Tibial nerve (tissue), 4 donors: ENCODE measurements at regions not wholly inside any gene's neighbourhood (a gene's known extent, or its start where the extent isn't known, plus 50 kb on each side); places are given as distances from the start of the nearest gene placed in this dataset.

ENCODE experiments used
- DNase-seq, 2 donors: peaks; one replicate each; pipeline ENCODE4 v3.0.0-alpha.2; 2019; ENCODE audit warnings: low spot score in 2 of 2
- H3K27ac ChIP-seq, 4 donors: fragments of 200-600 bp; sonication (generic) in 3 of 4; one replicate each; pipeline ENCODE4 v1.5.1; 2017 to 2019; ENCODE audit warnings: mild to moderate bottlenecking in 1 of 4
- H3K27me3 ChIP-seq, 2 donors: fragments of 200-600 bp; sonication (generic) in 1 of 2; one replicate each; pipeline versions ENCODE4 v1.5.1 to v1.6.0; 2017 to 2019
- H3K36me3 ChIP-seq, 3 donors: fragments of 200-600 bp; sonication (generic); one replicate each; pipeline ENCODE4 v1.5.1; 2018 to 2019
- H3K4me1 ChIP-seq, 4 donors: fragments of 200-600 bp; sonication (generic) in 3 of 4; one replicate each; pipeline ENCODE4 v1.5.1; 2017 to 2019
- H3K4me3 ChIP-seq, 4 donors: fragments of 200-600 bp; sonication (generic) in 3 of 4; one replicate each; pipeline ENCODE4 v1.5.1; 2017 to 2019; ENCODE audit warnings: mild to moderate bottlenecking in 1 of 4, moderate library complexity in 1 of 4
- H3K9me3 ChIP-seq, 4 donors: fragments of 200-600 bp; sonication (generic) in 3 of 4; one replicate each; pipeline ENCODE4 v1.5.1; 2017 to 2019
- EP300 ChIP-seq, 2 donors: sonication (generic); formaldehyde crosslinking; IDR thresholded peaks; one replicate each; pipeline ENCODE4 v1.6.1; 2017; ENCODE audit warnings: antibody characterized with exemption in 2 of 2, mild to moderate bottlenecking in 1 of 2
- POLR2A ChIP-seq, 2 donors: fragments of 450-650 bp; IDR thresholded peaks; one replicate each; pipeline ENCODE4 v1.6.1; 2017; ENCODE audit warnings: antibody characterized with exemption in 2 of 2, mild to moderate bottlenecking in 2 of 2, moderate library complexity in 2 of 2
- WGBS, 2 donors: methylation state at CpG; one replicate each; pipeline ENCODE4 v1.1.5; 2018; 5-methylcytosine and 5-hydroxymethylcytosine counted together
- TF ChIP-seq, protein P1 (sequence below), 5 experiments: fragments of 200-600 bp in 3 of 5; fragments of 450-650 bp in 2 of 5; sonication (generic) in 3 of 5; IDR thresholded peaks; one replicate each; pipeline ENCODE4 v1.5.1; 2016 to 2019; ENCODE audit warnings: antibody characterized with exemption in 5 of 5, mild to moderate bottlenecking in 3 of 5, moderate library complexity in 2 of 5

DNA sequence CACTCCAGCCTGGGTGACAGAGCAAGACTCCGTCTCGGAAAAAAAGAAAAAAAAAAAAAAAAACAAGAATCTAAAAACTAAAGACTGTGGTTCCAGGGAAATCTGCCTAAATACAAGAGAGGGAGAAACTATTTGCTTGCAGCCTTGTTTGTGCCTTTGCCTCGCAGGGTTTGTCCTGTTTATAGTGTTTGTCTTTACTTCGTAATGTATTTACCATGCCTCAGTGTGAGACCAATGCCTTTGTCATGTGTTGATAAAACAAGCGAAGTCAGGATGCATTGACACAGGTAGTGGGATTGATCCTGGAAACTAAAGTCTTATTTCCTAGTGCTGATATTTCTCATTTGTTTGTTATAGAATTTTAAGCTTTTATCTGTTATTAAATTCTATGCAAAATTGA, 199.0 kb downstream of the EXOC5 start:
- WGBS, 2 donors, result 85 to 91% methylated on average over 5 of the region's 5 CpGs
- TF ChIP-seq POLR2A (IDR thresholded peaks at IDR 0.05) (no peak), EP300 (IDR thresholded peaks at IDR 0.05) (no peak)
- TF ChIP-seq, protein P1, sequence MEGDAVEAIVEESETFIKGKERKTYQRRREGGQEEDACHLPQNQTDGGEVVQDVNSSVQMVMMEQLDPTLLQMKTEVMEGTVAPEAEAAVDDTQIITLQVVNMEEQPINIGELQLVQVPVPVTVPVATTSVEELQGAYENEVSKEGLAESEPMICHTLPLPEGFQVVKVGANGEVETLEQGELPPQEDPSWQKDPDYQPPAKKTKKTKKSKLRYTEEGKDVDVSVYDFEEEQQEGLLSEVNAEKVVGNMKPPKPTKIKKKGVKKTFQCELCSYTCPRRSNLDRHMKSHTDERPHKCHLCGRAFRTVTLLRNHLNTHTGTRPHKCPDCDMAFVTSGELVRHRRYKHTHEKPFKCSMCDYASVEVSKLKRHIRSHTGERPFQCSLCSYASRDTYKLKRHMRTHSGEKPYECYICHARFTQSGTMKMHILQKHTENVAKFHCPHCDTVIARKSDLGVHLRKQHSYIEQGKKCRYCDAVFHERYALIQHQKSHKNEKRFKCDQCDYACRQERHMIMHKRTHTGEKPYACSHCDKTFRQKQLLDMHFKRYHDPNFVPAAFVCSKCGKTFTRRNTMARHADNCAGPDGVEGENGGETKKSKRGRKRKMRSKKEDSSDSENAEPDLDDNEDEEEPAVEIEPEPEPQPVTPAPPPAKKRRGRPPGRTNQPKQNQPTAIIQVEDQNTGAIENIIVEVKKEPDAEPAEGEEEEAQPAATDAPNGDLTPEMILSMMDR (IDR thresholded peaks at IDR 0.05), result no peak
- Histone ChIP-seq H3K9me3 (no peaks in the 10 kb centered on the region), H3K27ac (no peak overlapping the region), H3K27me3 (no peaks in the 10 kb centered on the region), H3K4me3 (no peak overlapping the region), H3K36me3 (no peaks in the 10 kb centered on the region), H3K4me1 (no peaks in the 10 kb centered on the region)
- DNase-seq, result no peak

DNA sequence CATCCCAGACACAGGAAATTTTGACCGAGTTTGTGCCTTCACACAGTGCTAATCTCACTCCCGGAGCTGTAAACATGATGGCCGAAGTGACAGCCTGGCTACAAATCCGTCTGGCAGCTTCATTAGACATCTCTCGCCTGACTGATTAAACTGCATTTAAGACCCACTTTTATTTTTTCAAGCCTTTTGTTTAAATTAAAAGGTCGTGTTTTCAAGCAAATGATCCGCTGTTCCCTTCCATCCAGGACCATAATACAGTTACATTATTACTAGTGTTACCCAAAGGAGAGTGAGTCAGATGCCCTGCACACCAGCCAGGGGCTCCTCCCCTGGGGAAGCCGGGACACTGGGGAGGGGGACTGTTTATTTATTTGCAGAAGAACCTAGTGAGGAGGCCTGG, 200.2 kb downstream of the EXOC5 start:
- WGBS, 2 donors, result 49 to 63% methylated on average over 8 of the region's 8 CpGs
- no peak for DNase-seq
- Histone ChIP-seq H3K36me3 (no peaks in the 10 kb centered on the region), H3K27me3 (no peaks in the 10 kb centered on the region), H3K4me3 (no peak overlapping the region), H3K4me1 (no peaks in the 10 kb centered on the region), H3K9me3 (no peaks in the 10 kb centered on the region), H3K27ac (no peak overlapping the region)
- TF ChIP-seq POLR2A (IDR thresholded peaks at IDR 0.05) (no peak), EP300 (IDR thresholded peaks at IDR 0.05) (no peak)
- TF ChIP-seq, protein P1 (IDR thresholded peaks at IDR 0.05), result no peak

DNA sequence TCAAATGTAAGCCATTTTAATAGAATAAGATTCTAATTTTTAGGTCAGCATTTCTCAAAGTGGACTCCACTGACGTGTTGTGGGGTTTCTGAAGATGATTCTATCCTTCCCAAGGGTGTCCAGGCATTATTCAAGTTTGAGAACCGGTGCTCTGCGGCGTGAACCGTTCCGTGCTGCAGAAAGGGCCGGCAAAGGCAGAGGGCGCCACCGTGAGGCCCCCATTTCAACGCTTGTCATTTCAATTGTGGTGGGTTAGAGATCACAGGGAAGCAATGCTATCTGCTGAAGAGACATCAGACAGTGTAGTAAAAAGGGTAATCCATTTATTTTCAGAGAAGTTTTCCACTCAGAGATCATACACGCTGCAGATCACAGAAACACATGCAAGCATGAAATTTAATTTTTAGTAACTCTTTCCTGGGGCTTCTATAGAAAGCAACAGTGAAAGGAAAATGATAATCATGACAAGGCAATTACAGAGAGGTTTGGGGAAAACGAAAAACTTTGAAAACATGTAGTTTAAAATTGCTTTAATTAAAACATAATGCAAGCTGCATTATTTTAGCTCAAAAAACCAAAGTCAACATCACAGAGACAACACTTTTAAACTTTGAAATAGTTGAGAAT, 201.7 kb downstream of the EXOC5 start:
- Histone ChIP-seq H3K9me3 (no peaks in the 10 kb centered on the region), H3K36me3 (no peaks in the 10 kb centered on the region), H3K4me3 (no peak overlapping the region), H3K4me1 (no peaks in the 10 kb centered on the region), H3K27ac (no peak overlapping the region), H3K27me3 (no peaks in the 10 kb centered on the region)
- no peak for DNase-seq
- TF ChIP-seq, protein P1 (IDR thresholded peaks at IDR 0.05), result peak in 3 of 5 experiments; percentile 27 to 47 (median 34)
- TF ChIP-seq EP300 (IDR thresholded peaks at IDR 0.05), result no peak
- 13% methylated on average over 12 of the region's 12 CpGs for WGBS, 2 donors

DNA sequence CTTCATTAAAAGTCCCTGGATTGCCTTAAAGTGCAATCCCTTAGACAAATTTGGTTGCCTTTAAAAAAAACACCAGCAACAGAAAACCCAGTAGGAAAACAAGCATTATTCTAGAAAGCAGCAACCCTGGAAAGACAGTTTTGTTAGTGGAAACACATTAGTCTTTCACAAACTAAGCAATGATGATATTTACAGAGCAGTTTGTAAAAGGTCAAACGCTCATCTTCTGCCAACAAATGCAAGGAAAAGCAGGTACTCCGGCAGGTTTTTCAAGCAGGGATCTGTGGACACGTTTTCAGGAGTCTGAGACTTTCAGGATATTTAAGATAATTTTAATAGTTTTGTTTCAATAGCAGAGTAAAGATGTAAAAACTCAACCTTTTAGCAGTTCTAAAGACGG, 202.2 kb downstream of the EXOC5 start:
- H3K4me3 ChIP-seq, result no peak overlapping the region
- H3K27me3 ChIP-seq, result no peaks in the 10 kb centered on the region
- no peaks in the 10 kb centered on the region for H3K4me1 ChIP-seq
- no peak overlapping the region for H3K27ac ChIP-seq
- no peaks in the 10 kb centered on the region for H3K9me3 ChIP-seq
- TF ChIP-seq, protein P1 (IDR thresholded peaks at IDR 0.05), result no peak
- TF ChIP-seq EP300 (IDR thresholded peaks at IDR 0.05), result no peak
- TF ChIP-seq POLR2A (IDR thresholded peaks at IDR 0.05), result no peak
- 34 to 38% methylated on average over 4 of the region's 4 CpGs for WGBS, 2 donors
- no peak for DNase-seq
- no peaks in the 10 kb centered on the region for H3K36me3 ChIP-seq

DNA sequence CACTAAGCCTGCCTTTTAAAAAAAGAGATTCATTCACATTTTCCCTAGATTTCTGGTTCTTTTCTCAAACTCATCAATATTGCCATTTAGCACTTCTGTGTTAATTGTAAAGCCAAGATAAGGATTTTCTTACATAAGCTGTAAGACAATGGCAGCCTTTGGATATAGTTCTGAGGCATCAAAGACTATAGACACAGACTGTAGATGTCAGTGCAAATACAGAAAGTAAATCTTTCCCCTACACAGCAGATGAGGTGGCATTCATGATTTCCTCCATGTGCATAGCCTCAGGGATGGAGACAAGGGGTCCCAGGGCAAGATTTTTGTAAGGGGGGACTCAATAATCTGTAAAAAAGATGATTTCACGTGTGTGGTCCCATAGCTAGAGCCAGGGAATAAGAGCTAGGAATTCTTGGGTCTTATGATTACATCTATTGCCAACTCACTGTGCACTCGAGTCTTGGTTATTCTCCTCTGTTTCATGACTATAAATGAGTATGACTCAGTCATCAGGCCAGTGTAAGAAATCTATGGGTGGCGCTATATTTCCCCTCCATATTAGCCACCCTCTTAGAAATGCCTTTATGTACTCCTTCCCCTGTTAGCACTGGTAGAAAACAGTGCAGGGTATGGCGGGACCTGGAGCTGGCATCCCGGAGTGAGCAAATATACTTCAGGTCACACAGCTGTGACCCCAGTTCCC, 207.5 kb downstream of the EXOC5 start:
- H3K9me3 ChIP-seq, result no peaks in the 10 kb centered on the region
- H3K4me3 ChIP-seq, result no peak overlapping the region
- TF ChIP-seq, protein P1 (IDR thresholded peaks at IDR 0.05), result no peak
- TF ChIP-seq POLR2A (IDR thresholded peaks at IDR 0.05) (no peak), EP300 (IDR thresholded peaks at IDR 0.05) (no peak)
- no peaks in the 10 kb centered on the region for H3K36me3 ChIP-seq
- H3K27me3 ChIP-seq, result no peaks in the 10 kb centered on the region
- H3K27ac ChIP-seq, result no peak overlapping the region
- DNase-seq, result no peak
- WGBS, 2 donors, result 71 to 75% methylated on average over 5 of the region's 5 CpGs
- H3K4me1 ChIP-seq, result no peaks in the 10 kb centered on the region
